Progenitor cell of endocrine pancreas (in vitro differentiated cells): ENCODE measurements at regions not wholly inside any gene's neighbourhood (a gene's known extent, or its start where the extent isn't known, plus 50 kb on each side); places are given as distances from the start of the nearest gene placed in this dataset.

Source experiments
- DNase-seq: peaks from one replicate; pipeline ENCODE4 v3.0.0; 2021; ENCODE audit warnings: low spot score; ENCODE audit not compliant: unreplicated experiment
- H3K27ac Mint-ChIP-seq: 2 replicates; pipeline ENCODE4 v1.8.0; 2021; ENCODE audit warnings: mild to moderate bottlenecking, moderate library complexity, mixed read lengths
- H3K27me3 Mint-ChIP-seq: 2 replicates; pipeline ENCODE4 v1.8.0; 2021; ENCODE audit warnings: mixed read lengths
- H3K36me3 Mint-ChIP-seq: 2 replicates; pipeline ENCODE4 v1.8.0; 2022; ENCODE audit warnings: mixed read lengths; ENCODE audit not compliant: insufficient read depth
- H3K4me1 Mint-ChIP-seq: 2 replicates; pipeline ENCODE4 v1.8.0; 2021; ENCODE audit warnings: low read depth, mixed read lengths
- H3K4me3 Mint-ChIP-seq: 2 replicates; pipeline ENCODE4 v1.8.0; 2021; ENCODE audit warnings: low read depth, mild to moderate bottlenecking, moderate library complexity, mixed read lengths
- H3K9me3 Mint-ChIP-seq: 2 replicates; pipeline ENCODE4 v1.8.0; 2021; ENCODE audit warnings: low read depth, mixed read lengths
- TF ChIP-seq, protein P1 (sequence below): fragments of 200-600 bp; sonication (generic); IDR thresholded peaks from one replicate; pipeline ENCODE4 v1.5.0; 2021; ENCODE audit warnings: antibody characterized with exemption, mild to moderate bottlenecking; ENCODE audit not compliant: unreplicated experiment

GRCh38 chr2:83579507-83579906, 879.6 kb downstream of the SUCLG1 start:
- Mint-ChIP-seq H3K4me3 (no peak overlapping the region), H3K27ac (no peak overlapping the region), H3K9me3 (no peaks in the 10 kb centered on the region), H3K4me1 (peaks cover 18% of the 10 kb centered on the region), H3K27me3 (no peaks in the 10 kb centered on the region), H3K36me3 (no peaks in the 10 kb centered on the region)
- TF ChIP-seq, protein P1, sequence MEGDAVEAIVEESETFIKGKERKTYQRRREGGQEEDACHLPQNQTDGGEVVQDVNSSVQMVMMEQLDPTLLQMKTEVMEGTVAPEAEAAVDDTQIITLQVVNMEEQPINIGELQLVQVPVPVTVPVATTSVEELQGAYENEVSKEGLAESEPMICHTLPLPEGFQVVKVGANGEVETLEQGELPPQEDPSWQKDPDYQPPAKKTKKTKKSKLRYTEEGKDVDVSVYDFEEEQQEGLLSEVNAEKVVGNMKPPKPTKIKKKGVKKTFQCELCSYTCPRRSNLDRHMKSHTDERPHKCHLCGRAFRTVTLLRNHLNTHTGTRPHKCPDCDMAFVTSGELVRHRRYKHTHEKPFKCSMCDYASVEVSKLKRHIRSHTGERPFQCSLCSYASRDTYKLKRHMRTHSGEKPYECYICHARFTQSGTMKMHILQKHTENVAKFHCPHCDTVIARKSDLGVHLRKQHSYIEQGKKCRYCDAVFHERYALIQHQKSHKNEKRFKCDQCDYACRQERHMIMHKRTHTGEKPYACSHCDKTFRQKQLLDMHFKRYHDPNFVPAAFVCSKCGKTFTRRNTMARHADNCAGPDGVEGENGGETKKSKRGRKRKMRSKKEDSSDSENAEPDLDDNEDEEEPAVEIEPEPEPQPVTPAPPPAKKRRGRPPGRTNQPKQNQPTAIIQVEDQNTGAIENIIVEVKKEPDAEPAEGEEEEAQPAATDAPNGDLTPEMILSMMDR: no peak
- DNase-seq: no peak

DNA sequence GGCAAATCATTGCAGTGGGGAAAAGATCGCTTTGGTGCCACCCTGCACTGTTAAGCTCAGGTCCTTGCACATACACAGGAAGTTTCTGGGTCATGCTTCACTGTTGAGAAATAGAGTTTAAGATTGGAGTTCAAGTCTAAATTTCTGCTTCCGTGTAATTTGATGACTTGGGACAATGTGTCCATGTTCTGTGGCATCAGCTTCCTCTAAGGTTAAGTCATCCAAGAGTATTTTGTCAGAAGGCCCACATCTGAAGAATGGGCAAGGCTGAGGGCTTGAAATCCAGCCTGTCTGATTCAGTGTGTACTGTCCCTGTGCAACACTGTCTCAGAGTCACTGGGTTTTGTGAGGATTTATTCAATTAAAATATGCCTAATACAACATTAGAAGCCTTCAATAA, 880.7 kb downstream of the SUCLG1 start:
- Mint-ChIP-seq H3K9me3 (no peaks in the 10 kb centered on the region), H3K27ac (no peak overlapping the region), H3K4me3 (no peak overlapping the region), H3K4me1 (peaks cover 18% of the 10 kb centered on the region), H3K36me3 (no peaks in the 10 kb centered on the region), H3K27me3 (no peaks in the 10 kb centered on the region)
- TF ChIP-seq, protein P1: no peak
- DNase-seq: no peak

GRCh38 chr2:83574614-83575013, 884.5 kb downstream of the SUCLG1 start:
- H3K4me3 Mint-ChIP-seq: no peak overlapping the region
- H3K9me3 Mint-ChIP-seq: no peaks in the 10 kb centered on the region
- peaks cover 8% of the 10 kb centered on the region for H3K4me1 Mint-ChIP-seq
- no peaks in the 10 kb centered on the region for H3K27me3 Mint-ChIP-seq
- no peak for DNase-seq
- no peaks in the 10 kb centered on the region for H3K36me3 Mint-ChIP-seq
- H3K27ac Mint-ChIP-seq: no peak overlapping the region
- TF ChIP-seq, protein P1: no peak

DNA sequence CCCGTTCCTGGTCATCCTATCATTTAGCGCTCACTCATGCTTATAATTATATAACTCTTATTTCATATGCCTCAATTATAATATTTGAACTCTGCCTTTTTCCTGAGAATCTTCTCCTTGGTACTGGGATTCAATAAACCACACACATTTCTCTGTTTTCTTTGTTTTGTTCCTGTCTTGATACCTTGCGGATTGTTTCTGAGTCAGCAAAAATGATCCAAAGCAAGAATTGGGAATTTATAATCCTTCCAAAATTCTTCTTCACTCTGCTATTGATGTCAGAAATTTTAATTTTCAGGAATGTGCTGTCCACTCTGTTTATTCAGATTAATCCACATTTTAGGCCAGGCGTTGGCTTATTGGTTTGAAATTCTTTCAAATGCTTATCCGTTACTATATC, 886.0 kb downstream of the SUCLG1 start:
- no peak for DNase-seq
- Mint-ChIP-seq H3K4me1 (no peaks in the 10 kb centered on the region), H3K27ac (no peak overlapping the region), H3K9me3 (no peaks in the 10 kb centered on the region), H3K36me3 (no peaks in the 10 kb centered on the region), H3K4me3 (no peak overlapping the region), H3K27me3 (no peaks in the 10 kb centered on the region)
- TF ChIP-seq, protein P1: no peak

DNA sequence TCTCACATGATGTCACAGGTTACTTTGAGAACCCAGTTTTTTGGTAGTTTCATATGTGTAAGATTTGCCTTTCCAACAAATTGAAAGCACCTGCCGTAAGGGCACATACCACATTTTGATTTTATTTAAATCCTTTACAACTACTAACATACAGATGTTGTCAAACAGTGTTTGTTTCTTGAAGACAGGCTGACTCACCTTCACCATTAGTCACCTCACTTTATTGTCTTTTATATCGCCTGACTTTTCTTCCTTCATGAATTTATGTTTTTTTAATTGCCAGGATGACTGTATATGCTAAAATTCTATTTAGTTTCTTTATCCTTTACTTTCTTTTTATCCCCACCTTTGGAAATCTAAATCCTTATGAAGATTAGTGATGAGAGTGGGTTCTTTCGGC, 886.7 kb downstream of the SUCLG1 start:
- H3K9me3 Mint-ChIP-seq: no peaks in the 10 kb centered on the region
- no peak overlapping the region for H3K4me3 Mint-ChIP-seq
- TF ChIP-seq, protein P1: no peak
- H3K27ac Mint-ChIP-seq: no peak overlapping the region
- no peaks in the 10 kb centered on the region for H3K4me1 Mint-ChIP-seq
- no peaks in the 10 kb centered on the region for H3K36me3 Mint-ChIP-seq
- H3K27me3 Mint-ChIP-seq: no peaks in the 10 kb centered on the region
- DNase-seq: no peak

DNA sequence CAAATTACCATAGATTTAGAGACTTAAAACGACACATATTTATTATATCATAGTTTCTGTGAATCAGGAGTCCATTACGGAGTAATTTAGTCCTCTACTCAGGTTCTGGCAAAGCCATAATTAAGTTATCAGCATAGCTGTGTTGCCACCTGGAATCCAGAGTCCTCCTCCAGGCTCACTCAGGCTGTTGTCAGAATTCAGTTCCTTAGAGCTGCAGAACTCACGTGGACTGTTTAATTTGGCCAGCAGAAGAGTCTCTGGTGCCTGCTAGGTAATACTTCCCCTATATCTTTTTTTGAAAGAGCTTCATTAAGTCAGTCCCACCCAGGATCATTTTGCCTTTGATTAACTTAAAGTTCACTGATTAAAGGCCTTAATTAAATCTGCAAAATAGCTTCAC, 891.5 kb downstream of the SUCLG1 start:
- H3K27me3 Mint-ChIP-seq: no peaks in the 10 kb centered on the region
- no peaks in the 10 kb centered on the region for H3K36me3 Mint-ChIP-seq
- no peaks in the 10 kb centered on the region for H3K4me1 Mint-ChIP-seq
- H3K9me3 Mint-ChIP-seq: no peaks in the 10 kb centered on the region
- DNase-seq: no peak
- no peak overlapping the region for H3K4me3 Mint-ChIP-seq
- no peak overlapping the region for H3K27ac Mint-ChIP-seq
- TF ChIP-seq, protein P1: no peak
